NOMO-1 (cell line): ENCODE measurements at regions not wholly inside any gene's neighbourhood (a gene's known extent, or its start where the extent isn't known, plus 50 kb on each side); places are given as distances from the start of the nearest gene placed in this dataset.

Experiments
- DNase-seq, 2 experiments: peaks; one replicate each; lab custom pipeline; 2025; ENCODE audit not compliant: unreplicated experiment in 2 of 2; lab: John Stamatoyannopoulos, UW

DNA sequence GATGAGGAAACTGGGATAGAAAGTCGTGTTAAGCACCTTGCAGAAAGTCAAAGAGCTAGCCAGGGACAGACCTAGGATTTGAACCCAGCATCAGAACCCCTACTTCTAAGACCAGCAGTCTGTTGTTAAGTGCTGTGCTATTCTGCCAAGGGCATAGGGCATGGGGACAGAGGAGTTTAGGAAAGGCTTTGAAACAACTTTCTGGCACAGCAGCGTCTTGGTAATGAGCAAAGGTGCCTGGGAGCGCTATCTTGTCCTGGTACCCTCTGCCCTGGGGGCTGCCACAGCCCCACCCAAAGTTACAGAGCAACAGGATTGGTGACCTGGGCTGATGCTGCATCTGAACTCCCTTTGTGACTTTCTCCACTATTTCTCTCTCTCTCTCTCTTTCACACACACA lies 1108.1 kb downstream of the BCL11B start:
- DNase-seq = no peak

DNA sequence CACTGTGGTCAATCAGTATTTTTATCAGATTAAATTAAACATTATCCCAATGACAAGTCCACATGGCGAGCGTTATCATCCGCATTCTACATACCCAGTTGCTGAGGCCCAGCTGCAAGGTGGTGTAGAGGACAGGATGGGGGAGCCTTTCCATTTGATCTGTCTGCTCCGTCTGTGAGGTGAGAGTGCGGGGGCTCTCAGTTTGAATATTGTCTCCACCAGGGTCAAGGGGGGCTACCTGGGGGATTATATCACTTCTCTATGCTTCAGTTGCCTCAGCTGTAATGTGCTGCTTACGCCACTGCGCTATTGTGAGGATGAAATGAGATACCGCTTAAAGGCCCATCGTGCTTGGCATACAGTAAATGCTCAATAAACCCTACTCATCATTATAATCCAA lies 1106.0 kb downstream of the BCL11B start:
- no peak for DNase-seq

DNA sequence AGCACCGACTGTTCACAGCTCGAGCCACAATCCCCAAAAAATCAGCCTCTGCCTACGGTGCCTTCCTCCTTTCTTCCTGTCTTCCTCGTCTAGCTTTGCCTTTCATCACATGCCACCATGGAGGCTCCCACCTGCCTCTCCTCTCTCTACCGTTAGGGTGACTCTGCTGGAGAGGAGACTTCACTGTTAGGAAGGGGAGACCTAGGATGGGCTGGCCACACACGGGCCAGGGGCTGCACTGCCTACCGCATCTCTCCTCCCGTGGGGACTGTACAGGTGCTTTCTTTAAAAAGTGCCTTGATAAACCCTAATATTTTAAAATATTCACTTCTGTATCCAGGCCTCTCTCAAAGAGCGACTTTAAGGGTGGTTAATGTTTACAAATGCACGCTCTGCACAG lies 1104.7 kb downstream of the BCL11B start:
- no peak for DNase-seq

DNA sequence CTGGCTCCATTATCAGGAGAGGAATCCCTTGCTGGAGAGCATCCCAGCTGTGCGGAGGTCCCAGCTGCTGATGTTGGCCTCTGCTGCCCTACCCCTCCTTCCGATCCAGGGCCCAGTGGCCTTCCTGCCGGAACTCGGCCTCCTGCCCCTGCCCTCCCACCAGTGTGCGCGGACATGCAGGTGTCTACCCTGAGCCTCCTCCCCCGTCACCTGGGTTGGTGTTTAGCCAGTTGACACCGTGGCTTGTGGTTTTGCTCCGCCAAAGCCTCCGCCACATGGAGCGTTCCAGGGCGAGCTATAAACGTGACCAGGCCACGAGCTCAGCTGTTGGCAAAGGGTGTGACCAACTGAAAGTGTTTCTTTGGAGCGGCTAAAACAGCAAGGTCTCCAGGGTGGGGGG lies 1104.3 kb downstream of the BCL11B start:
- no peak for DNase-seq

DNA sequence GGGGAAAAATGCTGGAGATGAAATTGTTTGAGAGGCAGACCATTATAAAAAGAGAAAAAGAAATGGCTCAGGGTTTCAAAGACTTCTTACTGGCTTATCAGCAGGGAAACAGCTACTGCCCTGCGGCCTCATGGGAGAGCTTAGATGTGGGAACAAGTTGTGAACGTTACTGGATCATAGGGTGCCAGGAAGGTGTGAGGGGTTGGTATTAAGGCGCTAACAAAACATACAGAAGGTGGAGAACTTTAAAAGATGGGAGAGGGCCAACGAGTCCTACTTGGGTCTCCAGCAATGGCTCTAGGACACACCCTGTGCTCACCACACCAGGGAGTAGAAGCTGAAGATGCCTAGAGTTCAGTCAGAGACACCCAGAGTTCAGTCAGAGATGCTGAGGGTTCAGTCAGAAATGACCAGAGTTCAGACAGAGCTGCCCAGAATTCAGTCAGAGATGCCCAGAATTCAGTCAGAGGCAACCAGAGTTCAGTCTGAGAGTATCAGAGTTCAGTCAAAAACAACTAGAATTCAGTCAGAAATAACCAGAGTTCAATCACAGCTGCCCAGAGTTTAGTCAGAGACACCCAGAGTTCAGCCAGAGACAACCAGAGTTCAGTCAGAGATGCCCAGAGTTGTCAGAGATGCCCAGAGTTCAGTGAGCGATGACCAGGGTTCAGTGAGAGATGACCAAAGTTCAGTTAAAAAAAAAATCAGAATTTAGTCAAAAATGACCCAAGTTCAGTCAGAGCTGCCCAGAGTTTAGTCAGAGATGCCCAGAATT lies 1103.6 kb downstream of the BCL11B start:
- DNase-seq = no peak

DNA sequence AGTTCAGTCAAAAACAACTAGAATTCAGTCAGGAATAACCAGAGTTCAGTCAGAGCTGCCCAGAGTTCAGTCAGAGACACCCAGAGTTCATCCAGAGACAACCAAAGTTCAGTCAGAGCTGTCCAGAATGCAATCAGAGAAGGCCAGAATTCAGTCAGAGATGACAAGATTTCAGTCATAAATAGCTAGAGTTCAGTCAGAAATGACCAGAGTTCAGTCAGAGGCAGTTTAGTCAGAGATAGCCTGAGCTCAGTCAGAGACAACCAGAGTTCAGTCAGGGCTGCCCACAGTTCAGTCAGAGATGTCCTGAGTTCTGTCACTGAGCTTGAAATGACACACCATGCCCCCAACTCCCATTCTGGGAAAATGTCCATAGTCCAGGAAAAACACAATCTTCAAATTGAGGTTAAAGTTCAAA lies 1102.8 kb downstream of the BCL11B start:
- DNase-seq = no peak

DNA sequence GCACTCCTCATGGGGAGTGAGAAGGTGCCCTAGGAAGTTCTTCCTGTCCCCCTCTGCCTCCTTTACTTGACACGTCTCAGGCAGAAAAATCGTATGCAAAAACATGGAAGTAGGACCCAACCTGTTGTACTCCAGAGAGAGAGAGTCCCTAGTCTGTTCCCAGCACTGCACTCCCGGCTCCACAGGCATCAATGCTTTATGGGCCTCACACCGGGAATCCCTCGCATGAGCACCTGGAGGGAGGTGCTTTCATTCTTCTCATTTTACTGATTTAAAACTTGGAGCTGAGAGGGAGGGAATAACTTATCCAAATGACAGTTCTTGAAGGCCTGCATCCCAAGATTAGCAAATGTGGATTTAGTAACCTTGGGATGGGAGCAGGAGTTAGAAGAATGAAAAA lies 1101.4 kb downstream of the BCL11B start:
- no peak for DNase-seq

DNA sequence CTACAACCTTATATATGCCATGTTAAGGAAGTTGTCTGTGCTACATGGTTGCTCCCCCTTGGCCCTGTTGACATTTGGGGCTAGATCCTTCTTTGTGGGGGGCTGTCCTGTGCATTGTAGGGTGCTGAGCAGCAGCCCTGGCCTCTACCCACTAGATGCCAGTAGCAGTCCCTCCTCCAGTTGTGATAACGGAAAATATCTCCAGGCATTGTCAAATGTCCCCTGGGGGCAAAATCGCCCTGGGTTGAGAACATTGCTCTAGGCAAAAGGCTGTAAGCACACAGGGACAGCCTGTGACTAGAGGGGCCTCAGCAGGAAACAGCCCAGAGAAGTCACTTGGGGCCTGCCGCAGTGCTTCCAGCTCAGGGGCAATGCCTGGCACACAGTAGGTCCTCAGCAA lies 1100.3 kb downstream of the BCL11B start:
- DNase-seq = no peak

DNA sequence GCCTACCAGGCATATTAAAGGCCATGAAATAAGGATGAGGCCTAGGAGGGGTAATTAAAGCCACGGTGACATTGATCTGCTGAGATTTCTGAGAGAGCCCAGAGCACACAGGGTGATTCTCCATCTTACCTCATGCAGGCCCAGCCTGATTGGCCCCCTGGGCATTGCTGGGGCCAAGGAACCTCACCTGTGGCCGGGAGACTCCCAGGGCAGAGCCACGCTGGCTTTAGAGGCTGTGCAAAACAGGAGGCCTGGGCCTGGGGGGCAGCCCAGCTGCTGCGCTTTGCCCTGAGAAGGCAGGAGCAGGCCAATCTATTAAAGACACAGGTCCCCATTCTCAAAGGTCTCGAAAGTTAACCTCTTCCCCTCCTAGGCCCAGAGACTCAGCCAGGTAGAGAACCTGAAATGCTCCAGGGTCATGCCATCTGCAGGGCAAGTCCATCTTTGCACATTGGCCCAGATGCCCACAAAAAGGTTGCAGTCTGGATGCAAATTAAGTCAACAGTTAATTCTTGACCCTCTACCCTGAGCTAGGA lies 1099.7 kb downstream of the BCL11B start:
- no peak for DNase-seq

DNA sequence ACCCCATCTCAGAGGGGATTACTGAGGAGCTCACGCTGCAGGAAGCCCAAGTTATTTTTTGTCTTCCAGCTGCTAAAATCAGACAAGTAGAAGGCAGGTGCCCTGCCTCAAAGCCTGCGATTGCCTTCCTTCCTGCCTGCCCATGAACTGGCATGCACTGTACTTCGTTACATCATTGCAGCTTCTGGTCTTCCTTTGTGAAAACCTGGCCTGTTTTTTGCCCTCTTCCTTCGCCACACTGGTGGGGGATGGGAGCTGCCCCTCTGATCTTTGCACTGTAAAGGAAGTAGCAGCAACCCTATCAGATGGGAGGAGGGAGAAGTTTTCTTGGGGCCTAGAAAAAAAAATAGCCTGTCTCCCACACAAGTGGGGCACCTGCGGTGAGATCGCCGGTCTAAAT lies 1098.7 kb downstream of the BCL11B start:
- DNase-seq = no peak

DNA sequence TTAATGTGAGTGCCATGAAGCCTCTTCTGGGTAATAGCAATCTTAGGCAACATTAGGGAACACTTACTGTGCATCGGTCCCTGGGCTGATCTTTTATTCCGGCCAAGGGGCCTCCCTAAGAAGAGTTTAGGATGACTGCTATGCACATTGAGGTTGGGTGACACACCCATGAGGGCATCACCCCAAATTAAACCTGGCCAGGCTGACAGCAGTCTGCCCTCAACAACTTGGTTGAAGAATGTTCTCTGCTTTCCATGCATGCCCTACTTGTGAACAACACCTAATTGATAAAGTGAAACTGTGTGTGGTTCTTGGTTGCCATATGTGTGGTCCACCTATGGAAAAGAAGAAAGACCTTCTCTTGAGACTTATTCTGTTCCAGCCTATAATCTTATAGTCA lies 1098.0 kb downstream of the BCL11B start:
- no peak for DNase-seq

DNA sequence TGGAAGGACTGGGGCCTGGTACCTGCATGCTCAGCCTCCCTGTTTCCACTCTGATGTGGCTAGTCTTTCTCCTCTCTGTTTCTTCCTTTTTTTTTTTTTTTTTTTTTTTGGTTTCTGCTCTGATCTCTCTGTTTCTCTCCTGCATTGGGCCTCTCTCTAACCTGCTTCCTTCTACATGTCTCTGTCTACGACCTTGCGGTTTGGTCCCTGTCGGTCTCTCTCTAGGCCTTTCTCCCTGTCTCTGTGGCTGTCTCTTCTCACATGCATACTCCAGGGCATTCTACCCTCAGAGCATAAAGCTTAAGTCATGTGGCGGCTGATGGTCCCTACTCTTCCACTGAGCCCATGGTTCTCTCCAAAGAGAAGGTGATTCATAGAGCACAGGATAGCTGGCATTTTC lies 1096.6 kb downstream of the BCL11B start:
- no peak for DNase-seq

DNA sequence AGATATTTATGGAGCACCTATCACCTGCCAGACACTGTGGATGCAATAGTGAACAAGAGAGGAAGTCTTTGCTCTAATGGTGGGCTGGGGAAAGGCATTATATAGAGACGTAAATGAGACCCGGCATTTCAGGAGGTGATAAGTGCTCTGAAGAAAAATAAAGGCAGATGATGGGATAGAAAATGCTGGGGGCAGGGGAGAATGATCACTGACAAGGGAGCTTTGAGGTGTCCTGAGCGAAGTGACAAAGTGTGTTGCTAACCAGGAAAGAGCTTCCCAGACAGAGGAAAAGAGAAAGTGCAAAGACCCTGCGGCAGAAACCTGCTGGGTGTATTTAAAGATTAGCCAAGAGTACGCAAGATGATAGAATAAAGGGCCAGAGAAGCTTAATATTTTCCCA lies 1096.1 kb downstream of the BCL11B start:
- no peak for DNase-seq

DNA sequence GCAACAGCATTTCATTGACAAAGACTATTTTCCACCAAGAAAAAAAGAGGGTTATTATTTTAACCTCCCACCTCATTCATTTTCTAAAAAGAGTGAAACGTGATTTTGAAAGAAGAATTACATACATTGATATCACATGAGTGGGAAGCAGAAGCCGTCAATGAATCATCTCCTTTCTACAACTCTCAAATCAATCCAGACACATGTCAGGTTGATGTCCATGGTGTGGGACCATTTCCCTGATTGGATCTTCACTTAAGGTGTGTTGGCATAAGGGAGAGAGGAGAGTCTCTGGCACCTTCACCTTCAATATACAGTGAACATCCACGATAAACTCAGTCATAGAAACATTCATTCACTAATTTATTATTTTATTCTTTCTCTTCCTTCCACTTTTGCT lies 1095.1 kb downstream of the BCL11B start:
- no peak for DNase-seq

DNA sequence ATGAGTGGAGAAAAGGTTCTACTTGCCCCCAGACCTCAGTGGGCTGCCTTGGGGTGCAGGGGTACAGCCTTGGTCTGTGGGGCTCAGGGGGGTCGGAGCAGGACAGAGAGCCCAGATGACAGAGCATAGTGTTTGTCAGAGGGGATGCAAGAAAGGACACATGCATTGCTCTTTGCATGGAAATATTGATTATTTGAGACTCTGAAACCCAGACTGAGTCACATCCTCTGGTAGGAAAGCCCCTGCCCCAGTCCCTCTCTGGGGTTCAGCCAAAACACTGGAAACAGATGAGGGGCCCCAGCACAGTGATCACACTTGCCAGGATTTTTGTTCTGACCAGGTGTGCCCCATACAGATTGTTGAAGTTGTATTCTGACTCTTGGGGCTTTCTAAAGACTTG lies 1094.4 kb downstream of the BCL11B start:
- DNase-seq = no peak

DNA sequence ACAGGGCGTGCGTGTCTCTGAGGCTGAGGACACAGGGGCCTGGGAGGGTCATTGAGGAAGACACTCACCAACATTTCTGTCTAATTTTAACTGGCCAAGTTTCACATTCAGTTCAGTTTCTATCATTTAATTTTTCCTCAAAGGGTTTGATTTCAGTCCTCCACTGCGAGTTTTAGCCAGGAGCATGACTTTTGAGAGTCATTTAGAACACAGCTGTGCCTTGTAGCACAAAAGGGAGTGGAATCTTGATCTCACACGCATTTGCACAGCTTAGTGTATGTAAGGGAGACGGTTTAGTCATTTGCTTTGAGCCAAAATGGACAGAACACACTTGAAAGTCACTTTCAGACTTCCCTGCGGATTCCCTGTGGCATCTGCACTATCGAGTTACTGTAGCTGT lies 1090.8 kb downstream of the BCL11B start:
- DNase-seq = no peak

DNA sequence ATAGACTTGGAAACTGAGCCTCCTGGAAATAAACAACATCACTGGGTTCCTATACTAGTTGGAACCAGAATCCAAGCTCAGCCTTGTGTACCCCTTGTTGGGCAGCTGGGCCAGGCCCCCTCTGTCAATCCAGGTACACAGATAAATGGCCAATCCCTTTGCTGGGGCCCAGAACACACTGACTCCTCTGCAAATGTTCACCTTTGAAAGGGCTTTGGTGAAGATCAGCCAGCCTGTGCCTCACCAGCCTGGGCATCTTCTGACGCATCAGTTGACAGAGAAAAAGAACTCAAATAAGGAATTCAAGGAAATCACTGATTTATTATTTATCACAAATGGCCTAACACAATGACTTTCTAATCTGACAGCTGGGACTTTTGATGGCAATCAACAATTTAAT lies 1090.2 kb downstream of the BCL11B start:
- DNase-seq = no peak

DNA sequence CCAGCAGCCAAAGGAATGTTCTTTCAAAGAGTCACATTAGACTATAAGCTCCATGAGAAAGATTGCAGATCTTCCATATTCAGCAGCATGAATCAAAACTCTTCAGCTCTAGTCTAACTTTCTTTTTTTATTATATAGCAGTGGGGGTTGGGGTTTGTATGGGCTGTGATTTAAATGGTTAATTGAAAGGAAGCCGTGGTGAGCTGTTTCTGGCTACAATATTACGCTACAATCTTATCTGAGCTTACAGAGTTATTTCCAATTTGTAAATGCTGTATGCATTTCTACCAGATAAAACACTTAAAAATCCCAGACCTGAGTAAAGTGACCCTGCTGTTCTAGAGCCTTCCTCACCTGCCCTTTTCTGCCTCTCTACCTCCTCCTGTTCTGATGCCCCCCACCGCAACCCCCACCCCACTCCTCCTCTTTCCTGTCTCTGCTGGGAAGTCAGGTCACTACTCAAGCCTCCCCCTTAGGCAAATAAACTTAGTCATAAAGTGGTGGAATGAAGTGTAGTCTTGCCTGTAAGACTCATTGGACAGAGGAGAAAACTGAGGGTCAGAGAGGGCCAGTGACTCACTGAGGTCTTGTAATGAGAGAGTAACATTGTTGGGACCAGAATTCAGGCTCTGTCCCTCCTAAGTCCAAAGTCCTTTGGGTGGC lies 1089.5 kb downstream of the BCL11B start:
- DNase-seq = no peak

DNA sequence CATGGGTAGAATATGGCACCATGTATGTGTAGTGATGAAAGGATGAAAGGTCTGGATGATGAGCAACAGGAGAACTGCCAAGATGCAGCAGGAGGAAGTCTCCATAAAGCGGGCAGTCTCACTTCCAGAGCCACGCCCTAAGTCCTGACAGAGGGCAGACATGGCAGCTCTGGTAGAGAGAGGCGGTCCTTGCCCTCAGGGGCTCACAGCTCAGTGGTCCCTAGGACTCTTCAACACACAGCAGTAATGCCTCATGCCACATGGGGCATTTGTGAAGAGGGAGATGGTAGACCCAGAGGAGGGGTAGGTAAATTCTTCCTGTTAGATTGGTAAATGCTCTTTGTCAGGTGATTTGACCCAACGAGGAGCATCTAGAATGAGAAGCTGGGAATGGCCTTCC lies 1088.4 kb downstream of the BCL11B start:
- no peak for DNase-seq

DNA sequence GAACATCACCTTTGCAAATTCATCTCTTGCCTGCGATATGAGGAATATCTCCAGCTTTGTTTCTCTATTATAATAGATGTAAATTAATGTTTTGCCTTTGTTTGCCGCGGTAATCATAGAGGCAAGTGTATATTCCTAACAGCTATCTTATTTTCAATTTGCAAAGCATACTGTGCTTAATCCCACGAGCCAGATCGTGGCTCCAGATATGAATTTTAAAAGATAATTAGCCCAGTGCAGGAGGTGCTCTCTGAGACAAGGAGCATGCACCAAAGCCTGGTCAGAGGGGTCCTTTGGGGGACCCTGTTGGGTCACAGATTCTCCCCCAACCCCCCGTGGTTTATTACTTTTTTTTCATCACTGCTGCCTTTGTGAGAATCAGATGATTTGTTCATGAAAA lies 1087.5 kb downstream of the BCL11B start:
- DNase-seq = no peak

DNA sequence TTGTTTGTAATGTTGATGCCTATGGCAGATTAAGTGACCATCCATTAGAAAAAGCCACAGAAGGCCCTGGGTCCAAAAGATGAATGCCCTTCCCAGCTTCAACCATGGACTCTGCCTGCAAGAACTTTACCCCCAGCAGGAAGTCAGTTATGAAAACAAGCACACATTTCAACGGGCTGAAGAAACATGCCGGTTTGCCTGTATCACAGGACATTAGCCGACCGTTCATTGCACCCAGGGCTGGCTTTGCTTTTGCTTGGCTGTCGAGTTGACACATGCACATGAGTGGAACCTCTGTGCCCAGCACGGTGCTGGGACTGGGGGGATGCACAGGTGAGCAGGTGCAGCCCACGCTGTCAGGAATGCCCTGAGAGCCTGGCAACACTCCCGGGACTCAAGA lies 1087.0 kb downstream of the BCL11B start:
- no peak for DNase-seq

DNA sequence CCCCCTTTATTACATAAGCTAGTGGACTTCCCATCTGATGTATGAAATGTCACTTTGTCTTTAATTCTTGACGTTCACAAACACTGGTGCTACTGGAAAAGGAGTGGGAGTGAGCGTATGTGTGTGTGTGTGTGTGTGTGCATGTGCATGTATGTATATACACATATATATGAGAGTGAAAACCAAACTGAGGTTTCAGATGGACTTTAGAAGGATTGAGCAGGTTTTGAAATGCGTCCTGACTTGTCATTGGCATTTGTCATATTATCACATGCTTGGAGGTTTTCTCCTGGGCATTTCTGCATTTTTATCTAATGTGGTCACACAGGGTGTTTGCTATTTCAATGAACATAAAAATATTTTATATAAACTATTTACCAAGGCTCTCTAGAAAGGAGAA lies 1085.9 kb downstream of the BCL11B start:
- DNase-seq = no peak
